GM21619 (cell line): ENCODE measurements at regions not wholly inside any gene's neighbourhood (a gene's known extent, or its start where the extent isn't known, plus 50 kb on each side); places are given as distances from the start of the nearest gene placed in this dataset.
"Not testable (repeated sequence)": the region's sequence is repeated elsewhere in the genome, so short reads cannot be mapped to it uniquely, and the experiment has no call there.

Experiments used
- ATAC-seq: cut with Tn5 transposase; IDR thresholded peaks from one replicate; pipeline ENCODE4 v1.9.1; 2021; ENCODE audit not compliant: unreplicated experiment

DNA sequence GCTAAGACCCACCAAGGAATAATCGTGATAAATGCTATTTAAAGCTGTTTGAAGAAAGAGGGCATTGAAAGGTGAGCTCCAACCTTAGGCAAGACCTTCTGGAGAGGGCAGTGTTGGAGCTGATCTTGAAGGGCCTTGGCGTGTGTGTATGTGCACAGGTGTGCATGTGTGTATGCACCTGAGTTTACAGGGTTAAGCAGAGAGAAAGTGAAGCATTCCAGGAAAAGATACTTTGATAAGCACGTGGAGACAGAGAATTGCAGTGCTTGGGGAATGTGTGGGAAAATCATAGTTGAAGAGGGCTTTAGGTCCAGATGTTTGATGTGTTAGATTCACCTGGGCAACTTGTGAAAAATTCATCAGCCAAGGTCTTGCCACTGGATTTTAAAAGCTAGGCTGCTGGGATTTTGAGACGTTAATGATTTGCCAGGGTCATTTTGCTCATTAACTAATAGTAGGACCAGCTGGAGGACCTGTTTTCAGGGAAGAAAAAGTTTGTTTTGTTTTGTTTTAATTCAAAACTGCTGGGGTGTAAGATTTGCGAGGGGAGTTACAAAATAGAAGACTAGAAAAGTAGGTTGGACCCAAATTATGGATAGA is 78.3 kb upstream of the ANKRD55 start:
- ATAC-seq, result no peak

GRCh38 chr5:56310711-56311204 is 77.6 kb upstream of the ANKRD55 start:
- ATAC-seq, result no peak

DNA sequence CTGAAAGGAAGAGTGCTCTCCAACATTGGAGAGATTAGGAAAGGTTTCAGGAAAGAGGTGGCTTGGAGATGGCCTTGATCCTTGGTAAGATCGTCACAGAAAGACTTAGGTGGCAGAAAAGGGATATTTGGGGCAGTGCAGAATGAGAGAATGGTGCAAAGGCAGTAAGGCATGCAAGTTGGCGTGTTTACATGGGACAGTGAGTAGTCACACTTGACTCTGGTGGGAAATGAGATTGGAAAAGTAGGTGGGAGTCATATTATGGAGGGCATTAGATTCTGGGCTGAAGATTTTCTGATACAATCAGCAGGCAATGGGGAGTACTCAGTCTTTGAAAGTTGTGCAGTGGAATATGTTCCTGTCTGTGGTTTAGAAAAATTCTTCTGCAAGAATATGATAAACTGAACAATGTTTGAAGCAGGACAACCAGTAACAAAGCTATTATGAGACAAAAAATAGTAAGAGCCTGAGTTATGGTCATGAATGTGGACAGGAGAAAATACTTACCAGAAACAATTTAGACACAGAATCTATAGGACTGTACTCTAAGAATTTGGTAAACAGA is 76.2 kb upstream of the ANKRD55 start:
- ATAC-seq, result no peak

DNA sequence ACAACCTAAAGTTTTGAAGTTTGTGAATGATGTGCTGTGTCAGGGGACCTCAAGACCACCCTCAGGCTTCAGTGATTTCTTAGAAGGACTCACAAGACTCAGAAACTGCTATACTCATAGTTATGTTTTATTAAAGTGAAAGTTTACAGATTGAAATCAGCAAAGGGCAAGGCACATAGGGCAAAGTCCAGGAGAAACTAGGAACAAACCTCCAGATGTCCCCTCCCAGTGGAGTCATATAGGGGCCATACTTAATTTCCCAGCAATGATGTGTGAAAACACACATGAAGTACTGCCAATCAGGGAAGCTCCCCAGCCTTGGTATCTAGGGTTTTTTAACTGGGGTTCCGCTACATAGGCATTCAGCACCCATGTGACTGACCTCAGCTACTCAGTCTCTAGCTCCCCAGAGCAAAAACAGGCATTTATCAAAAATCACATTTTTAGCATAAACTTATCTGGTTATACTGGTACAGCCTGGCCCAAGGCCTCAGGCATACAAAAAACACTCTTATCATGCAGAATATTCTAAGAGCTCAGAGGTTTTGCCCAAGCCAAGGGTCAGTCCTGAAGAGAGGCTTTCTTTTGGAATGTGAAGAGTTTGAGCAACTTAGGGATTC is 74.7 kb upstream of the ANKRD55 start:
- no peak for ATAC-seq

DNA sequence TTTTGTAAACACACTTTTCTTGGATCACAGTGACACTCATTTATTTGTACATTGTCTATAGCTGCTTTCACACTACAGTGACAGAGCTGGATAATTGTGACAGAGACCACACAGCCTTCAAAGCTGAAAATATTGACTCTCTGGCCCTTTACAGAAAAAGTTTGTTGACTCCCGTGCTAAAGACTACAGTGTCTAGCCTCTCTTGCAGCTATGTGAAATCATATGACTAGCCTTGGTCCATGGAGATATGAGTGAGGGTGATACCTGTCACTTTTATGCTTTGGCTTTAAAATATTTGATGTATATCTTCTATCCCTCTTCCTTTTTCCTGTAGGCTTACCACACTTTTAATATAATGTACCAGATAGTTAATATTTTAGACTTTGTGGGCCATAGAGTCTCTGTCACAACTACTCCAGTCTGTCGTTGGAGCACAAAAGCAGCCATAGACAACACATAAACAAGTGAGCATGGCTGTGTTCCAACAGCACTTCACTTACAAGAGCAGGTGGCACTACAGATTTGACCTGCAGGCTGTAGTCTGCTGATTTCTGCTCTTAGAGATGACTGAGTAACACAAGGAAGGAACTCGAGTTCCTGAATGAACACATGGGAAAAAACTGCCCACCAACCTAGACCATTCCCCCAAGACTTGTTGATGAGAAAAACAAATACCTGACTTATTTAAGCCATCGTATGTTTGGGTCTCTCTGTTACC is 73.5 kb upstream of the ANKRD55 start:
- no peak for ATAC-seq

GRCh38 chr5:56305001-56305950 is 72.1 kb upstream of the ANKRD55 start:
- ATAC-seq, result no peak

- ATAC-seq, result no peak
These were observed 70.4 kb upstream of the ANKRD55 start for GRCh38 chr5:56303511-56303910.

- ATAC-seq, result no peak
These were observed 68.9 kb upstream of the ANKRD55 start for GRCh38 chr5:56302027-56302426.

- ATAC-seq, result no peak
These were observed 67.9 kb upstream of the ANKRD55 start for GRCh38 chr5:56301069-56301468.

DNA sequence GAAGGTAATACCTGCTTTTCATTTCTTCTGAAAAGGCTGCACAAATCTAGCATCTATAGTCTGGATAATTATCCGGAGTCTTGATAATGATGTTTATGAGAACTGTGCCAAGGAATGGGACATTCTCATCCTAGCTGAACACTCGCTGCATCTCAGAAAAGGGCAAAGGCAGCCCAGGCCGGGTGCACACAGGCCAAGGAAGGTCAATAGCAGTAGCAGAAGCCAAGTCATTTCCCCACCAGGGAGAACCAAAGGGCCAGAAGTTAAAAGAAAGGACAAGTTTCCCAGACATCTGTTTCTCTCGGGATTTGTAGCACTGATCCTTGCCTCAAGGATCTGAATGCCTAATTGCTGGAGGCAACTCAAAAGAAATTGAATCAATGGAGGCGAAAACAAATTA is 66.1 kb upstream of the ANKRD55 start:
- no peak for ATAC-seq

DNA sequence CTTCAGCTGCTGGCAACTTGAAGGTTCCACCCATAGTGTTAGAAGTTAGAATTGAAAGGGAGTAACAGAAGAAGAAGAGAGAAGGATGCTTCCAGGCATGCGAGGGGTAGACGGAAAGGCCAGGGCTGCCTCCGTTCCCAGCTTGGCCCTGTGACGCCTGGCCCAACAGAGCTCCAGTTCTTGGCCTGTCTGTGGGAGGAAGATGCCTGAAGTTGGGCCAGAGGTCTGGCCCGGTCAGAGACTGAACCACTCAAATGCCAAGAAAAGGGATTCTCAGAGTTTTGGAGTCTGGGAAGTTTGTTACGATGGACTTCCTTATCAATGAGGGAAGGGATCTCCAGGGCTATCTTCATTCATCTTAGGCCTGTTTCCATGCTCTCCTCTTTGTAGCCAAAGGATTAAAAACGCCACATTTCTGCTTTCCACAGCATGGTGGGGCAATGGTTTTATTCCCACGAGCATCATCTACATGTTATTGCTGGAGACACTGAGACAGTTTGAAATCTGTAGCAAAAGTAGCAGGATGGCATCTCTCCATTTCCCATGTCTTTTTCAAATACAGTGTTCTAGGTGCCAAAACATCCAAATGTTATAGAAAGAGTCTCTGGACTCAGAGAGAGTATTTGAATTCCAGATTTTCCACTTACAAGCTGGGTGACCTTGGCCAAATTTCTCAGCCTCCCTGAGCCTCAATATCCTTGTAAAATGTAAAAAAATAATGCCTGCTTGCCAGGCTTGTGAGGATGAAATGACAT is 65.4 kb upstream of the ANKRD55 start:
- no peak for ATAC-seq

- ATAC-seq, result no peak
These were observed 64.7 kb upstream of the ANKRD55 start for GRCh38 chr5:56297851-56298250.

DNA sequence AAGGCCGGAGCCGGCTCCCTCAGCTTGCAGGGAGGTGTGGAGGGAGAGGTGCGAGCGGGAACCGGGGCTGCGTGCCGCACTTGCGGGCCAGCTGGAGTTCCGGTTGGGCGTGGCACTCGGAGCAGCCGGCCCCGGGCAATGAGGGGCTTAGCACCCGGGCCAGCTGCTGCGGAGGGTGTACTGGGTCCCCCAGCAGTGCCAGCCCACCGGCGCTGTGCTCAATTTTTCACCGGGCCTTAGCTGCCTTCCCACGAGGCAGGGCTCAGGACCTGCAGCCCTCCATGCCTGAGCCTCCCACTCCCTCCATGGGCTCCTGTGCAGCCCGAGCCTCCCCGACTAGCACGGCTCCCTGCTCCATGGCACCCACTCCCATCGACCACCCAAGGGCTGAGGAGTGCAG is 62.2 kb upstream of the ANKRD55 start:
- ATAC-seq, result not testable (repeated sequence)

DNA sequence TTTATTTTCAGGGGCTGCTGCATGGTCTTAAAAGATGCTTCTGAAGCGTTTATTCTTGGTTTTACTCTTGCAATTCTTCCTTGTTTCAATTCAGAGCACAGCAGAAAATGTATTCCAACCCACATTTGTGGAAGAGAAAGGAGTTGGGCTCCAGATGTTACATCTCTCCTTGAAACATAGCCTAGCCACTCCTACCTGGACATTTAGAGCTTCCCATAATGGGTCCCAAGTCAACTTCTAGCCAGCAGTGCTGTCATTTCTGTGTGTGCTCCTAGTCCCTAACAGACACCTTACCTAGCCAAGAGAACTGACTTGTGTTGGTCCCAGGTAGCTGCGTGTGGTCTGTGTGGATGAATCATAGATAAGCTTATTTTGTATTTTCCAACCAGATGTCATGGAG is 61.2 kb upstream of the ANKRD55 start:
- ATAC-seq, result no peak

GRCh38 chr5:56292874-56293273 is 59.7 kb upstream of the ANKRD55 start:
- ATAC-seq, result not testable (repeated sequence)

- ATAC-seq, result no peak
These were observed 58.7 kb upstream of the ANKRD55 start for GRCh38 chr5:56291661-56292374.

GRCh38 chr5:56291079-56291643 is 58.0 kb upstream of the ANKRD55 start:
- ATAC-seq, result no peak

GRCh38 chr5:56290378-56291078 is 57.4 kb upstream of the ANKRD55 start:
- no peak for ATAC-seq

- ATAC-seq, result no peak
These were observed 56.5 kb upstream of the ANKRD55 start for GRCh38 chr5:56289602-56289987.
